NCI-H1092 (cell line): ENCODE measurements at regions not wholly inside any gene's neighbourhood (a gene's known extent, or its start where the extent isn't known, plus 50 kb on each side); places are given as distances from the start of the nearest gene placed in this dataset.
A peak's percentile ranks its signal among the peaks of the same experiment; 100 is the strongest.

Source experiments
- DNase-seq: peaks from one replicate; lab custom pipeline; 2025; lab: John Stamatoyannopoulos, UW

DNA sequence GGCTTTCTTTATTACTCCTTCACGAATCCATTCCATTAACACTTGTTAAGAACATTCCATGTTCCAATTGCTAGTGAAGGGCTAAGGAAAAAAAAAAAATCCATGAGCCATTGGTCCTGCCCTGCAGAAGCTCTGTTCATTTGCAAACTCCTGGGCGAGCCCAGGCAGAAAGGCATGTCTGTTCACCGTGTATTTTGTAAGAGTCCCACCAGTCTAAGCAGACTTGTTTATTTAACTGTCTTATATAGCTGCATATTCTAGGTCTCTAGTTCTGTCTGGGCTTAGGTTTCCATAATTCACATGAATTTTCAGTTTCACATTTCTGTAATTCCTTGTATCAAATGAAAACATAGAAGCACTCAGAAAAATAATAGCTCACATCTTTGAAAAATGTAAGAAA, 97.4 kb upstream of the POU2AF2 start:
- DNase-seq: no peak

DNA sequence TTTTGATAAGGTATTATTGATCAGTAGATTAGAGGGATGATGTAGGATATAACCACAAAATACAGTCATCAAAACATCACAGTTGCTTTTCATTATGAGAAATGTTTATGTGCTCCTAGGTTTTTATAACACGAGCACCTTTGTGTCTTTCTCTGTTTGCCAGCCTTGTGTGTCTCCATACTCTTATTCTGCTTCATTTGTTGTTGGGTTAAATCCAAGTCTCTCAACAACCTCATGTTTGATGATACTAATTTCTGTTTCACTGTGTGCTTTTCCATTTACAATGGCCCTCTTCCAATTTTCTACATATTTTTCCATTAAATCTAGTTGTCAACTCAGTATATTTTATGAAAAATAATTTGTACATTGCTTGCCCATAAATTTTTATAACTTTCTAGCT, 107.7 kb upstream of the POU2AF2 start:
- DNase-seq: peak; percentile 78

DNA sequence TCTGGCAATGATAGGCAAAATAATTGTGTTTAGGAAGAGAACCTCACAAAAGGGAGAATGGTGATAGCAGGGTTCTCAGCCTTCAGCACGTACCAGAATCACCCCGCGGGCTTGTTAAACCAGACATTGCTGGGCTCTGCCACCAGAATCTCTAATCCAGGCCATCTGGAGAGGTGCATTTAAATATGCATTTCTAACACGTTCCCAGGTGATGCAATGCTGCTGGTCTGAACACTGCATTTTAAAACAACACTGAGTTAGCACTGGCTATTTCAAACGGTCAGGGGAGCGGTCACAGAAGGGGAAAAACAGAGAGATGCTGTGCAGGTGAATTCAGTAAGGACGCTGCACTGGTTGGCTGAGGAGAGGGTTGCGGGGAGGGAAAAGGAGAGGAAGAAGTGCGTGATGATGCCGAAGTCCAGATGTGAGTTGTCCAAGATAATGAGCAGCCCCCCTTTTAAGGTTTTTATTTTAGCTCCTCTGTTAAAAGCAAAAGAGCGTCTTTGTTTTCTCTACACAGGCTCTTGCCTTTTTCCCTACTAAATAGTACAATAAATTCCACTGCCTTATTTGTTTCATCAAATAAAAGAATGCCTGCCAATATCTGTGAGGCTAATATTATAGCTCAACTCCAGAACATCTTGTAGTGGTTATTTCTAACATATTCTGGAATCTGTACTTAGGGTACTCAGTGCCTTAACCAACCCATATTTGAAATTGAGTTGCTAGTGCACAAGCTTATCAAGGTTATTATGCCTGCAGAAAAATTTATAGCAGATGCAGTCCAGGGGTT, 109.6 kb upstream of the POU2AF2 start:
- no peak for DNase-seq

DNA sequence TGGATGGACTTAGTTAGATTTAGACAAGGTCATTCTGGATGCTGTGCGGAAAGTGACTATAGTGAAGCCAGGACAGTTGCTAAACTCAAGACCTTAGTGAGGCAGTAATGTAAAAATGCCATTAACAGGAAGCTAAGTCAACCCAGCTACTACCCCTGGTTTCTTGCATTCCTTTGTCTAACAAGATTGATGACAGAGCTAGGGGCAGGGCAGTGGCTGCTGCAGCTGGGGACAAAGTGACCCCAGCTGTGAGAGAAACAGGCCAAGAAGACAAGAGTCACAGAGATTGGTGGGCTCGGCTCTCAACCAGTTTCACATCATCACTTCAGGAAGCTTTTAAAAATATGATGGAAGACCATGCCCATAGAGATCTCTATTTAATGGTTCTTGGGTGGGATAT, 110.4 kb upstream of the POU2AF2 start:
- no peak for DNase-seq

DNA sequence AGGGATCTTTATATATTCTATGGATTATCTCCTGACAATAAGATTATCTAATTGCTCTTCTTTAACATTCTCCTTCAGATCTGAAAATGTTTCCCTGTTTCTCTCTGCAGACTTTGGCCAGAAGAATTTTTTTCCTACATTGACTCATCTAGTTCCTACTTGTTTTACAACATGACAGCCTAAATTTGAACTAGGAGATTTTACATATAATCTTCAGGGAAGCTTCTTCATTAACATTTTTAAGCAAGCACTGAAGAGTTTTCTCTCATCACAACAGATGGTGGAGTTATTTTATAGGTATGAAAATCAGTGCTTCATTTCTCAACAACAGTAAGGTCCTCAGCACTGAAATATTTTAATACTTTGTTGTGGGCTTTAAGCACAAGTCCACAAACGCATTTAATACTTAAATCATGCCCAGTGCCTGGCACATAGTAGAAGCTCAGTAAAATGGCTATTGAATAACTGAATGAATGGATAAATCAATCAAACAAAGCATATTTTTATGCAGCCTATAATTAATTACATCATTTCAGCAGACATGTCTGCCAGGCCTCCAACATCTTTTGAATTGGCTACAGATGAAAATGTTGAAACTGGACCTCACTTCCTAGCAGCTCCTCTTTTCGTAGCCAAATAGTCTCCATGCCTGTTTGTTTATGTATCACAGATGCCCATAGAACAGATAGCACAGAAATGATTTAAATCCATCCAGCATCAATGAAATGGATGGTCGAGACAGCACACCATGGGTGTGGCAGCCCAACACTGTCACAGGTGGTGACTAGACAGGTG, 117.3 kb upstream of the POU2AF2 start:
- DNase-seq: no peak

DNA sequence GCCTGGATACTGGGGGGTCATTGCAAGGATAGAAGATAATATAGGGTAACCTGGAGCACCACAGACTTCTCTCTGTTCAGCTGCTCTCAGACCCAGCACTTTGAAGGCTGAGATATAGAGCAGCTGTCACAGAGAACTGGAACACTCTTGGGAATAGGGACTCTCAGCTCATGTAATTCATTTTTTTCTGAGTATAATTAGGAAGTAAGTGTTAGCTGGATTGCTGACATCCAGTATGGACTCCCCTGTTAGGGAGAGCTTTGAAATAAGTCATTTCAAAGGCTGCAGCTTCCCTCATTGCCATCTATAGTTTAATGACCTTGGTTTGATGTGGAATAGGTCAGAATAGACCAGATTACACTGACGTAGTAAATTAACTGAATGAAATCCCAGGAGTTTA, 120.8 kb upstream of the POU2AF2 start:
- DNase-seq: no peak

DNA sequence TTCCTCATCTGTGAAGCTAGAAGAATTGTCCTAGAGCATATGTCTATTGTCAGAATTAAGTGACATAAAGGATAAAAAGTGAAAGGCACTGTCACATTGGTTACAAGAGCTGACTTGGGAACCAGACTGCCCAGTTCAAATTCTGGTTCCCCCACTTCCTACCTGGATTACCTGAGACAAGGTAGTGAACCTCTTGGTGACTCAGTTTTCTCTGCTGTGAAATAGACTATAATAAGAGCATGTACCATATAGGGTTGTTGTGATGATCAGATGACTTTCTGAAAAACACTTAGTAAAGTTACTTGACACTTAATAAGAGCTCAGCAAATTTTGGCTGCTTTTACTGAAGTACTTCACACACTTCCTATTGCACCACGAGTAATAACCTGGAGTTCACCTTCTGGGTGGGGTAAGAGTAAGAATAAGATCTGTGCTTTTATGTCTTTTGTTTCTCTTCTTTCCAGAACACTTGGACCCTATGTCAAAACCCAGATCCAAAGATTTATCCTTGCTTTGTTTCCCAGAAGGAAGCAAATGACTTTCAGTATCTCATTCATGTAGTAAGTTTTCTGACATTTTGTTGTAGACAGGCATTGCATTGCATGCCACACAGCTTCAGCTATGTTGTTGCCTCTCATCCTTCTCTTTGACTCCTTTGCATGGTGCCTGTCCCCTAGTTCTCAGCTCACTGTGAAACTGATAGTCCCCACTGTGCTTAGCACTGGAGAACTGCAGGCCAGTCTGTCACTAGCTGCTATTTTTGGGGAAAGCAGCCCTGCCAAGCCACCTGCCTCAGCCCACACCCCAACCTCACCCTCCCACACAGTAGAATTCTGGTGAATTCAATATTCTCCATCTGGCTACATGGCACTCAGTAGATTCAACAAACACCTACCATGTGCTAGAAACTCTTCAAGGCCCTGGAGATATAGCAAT, 121.8 kb upstream of the POU2AF2 start:
- DNase-seq: no peak

DNA sequence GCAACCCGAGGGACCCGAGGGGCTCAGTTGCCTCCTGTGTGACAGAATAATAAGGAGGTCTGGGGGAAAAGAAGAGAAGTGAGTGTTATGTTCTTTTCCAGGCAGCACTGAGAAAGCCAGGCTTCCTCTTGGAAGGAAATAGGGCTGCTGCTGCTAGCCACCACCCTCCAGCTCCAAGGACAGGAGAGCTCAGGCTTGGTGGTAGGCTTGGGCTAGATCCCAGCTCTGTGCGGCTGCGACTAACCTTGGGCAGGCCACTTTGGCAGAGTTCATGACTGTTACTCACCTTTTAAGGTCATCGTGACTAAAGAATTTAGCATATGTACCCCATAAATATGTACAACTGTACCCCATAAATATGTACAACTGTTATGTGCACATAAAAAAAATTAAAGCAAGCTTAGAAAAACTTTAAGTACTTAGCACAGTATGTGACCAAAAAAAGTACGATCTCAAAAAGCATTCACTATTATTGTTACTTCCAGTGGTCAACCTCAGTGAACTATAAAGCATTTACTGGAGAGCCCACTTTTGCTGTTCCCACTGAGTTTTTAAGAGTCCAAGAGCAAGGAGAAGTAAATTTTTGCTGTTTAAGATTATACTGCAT, 124.7 kb upstream of the POU2AF2 start:
- DNase-seq: no peak

DNA sequence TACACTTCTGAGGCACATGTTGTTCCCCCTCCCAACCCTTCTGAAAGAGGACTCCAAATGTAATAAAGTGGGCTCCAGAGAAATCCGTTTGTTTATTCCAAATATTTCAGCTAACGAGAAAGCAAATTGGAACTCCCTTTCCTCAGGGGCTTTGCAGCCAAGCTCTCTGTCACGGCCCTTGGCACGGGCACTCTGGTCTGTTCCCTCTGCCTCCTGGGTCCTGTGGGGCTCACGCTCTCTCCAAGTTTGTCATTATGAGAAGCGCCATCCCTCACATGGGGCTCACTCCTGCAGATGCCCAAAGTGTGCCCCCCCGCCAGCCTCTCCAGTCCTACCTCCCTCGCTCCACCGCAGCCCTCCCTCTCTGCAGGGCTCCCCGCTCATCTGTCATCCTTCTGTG, 125.4 kb upstream of the POU2AF2 start:
- no peak for DNase-seq

DNA sequence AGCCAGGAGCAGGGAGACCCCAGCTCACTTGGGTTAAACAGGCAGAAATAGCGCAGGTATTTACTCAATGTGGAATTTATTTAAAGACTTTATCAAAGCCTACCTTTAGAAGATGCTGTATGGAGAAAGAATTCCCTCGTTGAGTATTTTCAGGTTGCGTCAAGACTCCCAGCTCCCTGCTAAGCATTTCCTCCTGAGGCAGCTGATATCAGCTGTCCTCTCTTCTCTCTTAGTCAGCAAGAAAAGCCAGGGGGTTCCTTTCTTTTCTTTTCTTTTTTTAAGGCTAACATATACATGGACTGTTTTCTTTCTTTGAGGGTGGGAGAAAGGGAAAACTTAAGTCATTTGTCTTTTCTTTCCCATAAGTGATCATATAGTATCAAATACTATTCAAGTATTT, 125.8 kb upstream of the POU2AF2 start:
- DNase-seq: no peak

DNA sequence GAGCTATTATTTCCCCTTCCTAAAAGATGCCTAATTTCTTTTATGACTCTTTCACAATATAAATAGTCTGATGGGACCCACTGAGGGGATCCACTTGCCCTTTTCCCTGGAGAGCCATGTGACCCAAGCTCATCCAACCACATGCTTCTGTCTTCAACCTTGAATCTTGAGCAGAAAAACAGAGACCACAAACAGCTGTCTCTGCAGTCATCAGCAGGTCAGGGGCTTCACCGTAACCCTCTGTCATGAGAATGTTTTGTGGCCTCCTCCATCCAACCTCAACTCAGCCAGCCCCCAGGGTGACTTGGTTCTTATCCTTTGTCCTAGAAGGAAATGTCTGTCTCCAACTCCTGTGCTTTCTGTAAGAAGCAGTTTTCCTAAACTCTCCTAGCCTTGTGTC, 129.6 kb upstream of the POU2AF2 start:
- DNase-seq: no peak

DNA sequence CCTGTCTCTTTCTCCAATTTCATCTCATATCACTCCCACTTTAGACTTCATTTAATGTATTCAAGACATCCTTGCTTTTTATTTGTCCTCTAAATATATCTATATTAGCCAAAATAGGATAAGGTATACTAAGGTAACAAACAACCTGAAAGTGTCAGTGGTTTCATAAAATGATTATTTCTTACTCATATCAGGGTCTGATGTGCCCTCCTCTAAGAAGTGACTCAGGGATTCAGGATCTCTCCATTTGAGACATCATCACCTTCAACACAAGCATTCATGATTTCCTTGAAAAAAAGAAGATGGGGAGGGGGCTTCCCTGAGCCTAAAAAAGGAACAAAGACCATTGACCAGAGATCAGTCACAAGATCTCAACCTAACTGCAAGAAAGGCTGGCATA, 131.4 kb upstream of the POU2AF2 start:
- no peak for DNase-seq

DNA sequence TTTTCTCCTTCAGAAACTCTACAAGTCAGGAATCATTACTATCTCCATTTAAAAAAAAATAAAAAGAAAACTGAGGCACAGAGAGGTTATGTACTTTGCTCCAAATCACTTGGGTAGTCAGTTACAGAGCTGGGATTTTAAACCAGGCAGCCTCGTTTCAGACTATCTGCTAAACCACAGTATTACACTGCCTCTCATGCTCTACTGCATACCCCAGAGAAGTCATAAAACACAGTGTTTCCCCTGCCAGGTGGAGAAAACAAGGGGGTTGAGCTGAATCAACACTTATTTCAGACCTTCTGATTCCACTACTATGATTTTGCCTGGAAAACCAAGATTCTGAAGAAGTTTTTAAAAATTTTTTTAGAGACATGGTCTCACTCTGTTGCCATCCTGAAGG, 132.9 kb upstream of the POU2AF2 start:
- DNase-seq: no peak

DNA sequence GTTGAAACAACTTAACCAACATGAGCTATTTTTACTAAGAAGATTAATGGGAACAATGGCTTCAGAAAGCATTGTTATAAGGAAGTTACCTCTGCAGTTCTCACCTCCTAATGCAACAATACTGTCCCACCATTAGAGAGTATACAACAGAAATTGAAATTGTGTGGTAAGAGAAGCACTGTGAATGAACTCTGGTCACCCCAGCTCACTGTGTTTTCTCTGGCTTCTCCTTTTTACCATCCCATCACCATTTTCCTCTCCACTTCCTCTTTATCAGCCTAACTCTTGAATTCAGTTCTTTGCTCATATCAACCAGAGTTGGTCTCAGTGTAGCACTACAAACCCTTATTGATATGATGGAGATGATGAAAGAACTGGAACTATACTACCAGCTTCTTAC, 138.0 kb upstream of the POU2AF2 start:
- DNase-seq: no peak

DNA sequence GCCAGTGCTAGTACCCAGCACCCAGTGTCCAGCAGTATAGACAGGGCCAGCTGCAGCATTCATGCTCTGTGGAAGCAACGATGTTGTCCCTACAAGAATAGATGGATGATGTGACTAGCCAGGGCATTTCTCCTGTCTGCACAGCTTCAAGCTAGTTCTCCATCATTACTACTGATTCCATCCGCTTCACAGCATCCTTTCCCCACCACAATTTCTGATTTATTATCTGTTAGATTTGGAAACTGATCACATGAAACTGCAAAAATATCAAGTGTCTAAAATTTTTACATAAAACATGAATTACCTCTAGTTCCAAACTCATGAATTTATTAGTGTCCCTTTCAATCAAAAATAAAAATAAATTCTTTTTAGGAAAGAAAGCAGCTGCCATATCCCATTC, 138.9 kb upstream of the POU2AF2 start:
- DNase-seq: no peak

DNA sequence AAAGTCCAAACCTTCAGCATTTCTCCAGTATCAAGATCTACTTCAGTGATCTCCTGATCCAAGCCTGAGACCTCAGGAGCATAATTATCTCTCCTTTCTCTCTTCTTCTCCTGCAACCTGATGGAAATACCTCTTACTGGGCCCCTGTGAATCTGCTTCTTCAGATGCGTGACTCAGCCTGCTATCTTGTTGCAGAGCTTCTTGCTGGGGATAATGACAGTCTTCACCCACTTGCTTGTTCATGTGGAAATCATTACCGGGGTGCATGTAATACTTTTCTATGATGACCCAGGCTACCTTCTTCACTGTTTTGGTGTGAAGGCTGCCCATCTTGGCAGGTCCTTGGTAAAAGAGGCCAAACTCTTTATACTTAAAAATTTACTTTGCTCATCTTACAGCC, 140.0 kb upstream of the POU2AF2 start:
- DNase-seq: no peak

DNA sequence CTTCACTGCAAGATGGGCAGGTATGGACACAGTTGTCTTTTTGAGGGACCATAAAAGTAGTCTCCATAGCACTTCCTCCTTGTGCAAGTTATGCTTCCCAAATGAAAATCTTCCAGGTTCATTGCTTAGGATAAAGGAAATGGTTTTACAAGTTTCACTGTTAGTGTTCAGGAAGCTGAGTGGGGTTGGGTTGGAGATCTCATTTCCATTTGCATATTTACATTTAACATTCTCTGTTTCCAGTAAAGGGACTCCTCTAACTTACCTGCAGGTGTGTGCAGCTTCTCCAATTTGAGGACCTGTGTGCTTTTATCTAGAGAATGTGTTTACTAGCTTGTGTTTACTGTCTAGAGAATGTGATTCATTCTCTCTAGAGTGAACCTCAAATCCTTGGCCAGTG, 141.3 kb upstream of the POU2AF2 start:
- no peak for DNase-seq

DNA sequence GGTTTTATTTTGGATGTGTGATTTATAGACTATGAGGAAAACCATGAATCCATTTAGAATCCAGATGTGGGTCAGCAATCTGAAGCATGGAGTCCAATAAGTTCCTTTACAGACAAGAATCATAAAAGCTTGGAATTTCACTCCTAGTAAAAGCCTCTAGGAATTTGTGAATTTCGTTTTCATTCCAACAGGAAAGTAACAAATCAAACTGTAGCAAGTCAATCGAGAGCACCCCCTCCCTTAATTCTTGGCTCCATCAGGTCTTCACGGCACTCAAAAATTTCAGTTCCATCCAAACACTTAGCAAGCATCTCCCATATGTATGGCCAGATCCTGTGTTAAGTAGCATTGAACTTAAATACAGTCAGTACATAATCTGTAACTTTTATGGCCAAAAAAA, 143.6 kb upstream of the POU2AF2 start:
- no peak for DNase-seq

DNA sequence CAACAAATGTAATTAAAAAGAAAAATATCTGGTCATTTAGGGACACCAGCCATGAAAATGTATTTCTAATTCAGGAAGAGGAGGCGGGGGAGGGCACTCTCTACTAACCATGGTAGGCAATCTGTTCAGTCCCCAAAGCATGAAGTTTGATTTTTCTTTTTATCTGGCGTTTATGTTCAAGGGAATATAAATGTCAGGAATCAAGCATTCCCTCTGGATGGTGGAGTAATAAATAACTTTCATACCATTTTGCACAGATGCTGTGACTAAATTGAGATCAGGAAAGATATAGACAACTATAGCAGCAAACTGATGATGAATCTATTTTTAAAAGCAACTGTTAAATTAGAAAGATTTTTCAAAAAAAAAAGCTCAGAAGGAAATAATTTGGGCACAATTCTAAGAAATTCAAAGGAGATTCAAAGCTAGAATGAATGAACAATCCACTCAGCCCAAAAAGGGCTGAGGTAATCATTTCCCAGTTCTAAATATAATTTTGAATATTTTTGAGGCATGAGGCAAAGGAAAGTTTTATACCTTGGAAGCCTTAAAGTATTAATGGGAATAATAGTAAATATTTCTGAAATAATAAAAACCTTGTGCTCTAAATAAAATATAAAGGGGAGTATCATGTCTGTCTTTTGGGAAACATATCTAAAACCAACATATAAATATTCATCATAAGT, 146.4 kb upstream of the POU2AF2 start:
- DNase-seq: no peak

DNA sequence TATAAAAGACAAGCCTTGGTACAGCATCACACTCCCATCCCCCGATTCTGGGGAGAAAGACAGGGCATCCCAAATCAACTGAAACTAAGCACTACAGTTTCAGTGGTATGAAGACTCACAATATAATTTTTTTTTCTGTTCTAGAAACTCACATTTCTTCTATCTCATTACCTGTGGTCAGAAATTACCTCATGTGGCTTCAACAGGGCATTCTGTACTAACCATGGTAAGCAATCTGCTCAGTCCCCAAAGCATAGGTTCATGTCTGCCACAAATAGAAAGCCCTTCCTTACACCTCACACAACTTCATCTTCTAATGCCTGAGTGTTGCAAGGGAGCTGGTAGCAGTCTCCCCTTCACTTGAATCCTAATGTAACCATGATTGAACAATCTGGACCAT, 147.4 kb upstream of the POU2AF2 start:
- DNase-seq: no peak

DNA sequence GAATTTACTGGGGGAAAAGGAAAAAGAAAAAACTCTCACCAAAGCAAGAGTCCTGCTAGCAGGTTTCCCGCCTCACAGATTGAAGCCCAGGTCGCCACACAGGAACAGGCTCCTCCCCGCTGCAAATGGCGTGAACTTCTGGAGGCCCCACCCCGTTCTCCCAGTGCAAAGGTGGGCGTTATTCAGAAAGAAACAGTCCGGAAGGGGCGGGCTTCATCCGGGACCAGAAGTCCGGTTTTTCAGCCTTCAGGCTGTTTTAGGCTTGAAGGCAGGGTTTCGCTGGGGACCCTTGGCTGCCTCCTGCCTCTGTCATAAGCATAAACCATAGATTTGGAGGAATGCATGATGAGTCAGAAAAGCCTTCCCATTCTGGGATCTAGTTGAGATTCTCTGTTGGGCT, 148.3 kb upstream of the POU2AF2 start:
- no peak for DNase-seq

DNA sequence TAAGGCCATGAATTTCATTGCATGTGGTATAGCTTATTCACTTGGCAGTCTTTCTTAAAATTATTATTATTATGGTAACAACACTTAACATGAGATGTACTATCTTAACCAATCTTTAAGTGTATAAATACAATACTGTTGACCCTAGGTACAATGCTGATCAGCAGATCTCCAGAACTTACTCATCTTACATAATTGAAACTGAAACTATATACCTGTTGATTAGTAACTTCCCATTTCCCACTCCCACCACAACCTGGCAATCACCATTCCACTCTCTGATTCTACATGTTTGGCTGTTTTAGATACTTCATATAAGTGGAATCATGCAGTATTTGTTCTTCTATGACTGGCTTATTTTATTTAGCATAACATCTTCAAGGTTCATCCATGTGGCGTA, 150.2 kb upstream of the POU2AF2 start:
- DNase-seq: no peak
